HuH-7 (cell line): ENCODE measurements at regions not wholly inside any gene's neighbourhood (a gene's known extent, or its start where the extent isn't known, plus 50 kb on each side); places are given as distances from the start of the nearest gene placed in this dataset.

Experiments used
- DNase-seq: peaks from one replicate; pipeline ENCODE4 v3.0.0; 2011; ENCODE audit warnings: low spot score

GRCh38 chr10:62632071-62632809, 172.3 kb upstream of the ADO start:
- no peak for DNase-seq

GRCh38 chr10:62633976-62634375, 170.5 kb upstream of the ADO start:
- DNase-seq = no peak

GRCh38 chr10:62634576-62634975, 169.9 kb upstream of the ADO start:
- no peak for DNase-seq

- no peak for DNase-seq
Observed at GRCh38 chr10:62635127-62635526, 169.4 kb upstream of the ADO start.

- no peak for DNase-seq
Observed at GRCh38 chr10:62636825-62637248, 167.7 kb upstream of the ADO start.

- no peak for DNase-seq
Observed at GRCh38 chr10:62637249-62638061, 167.1 kb upstream of the ADO start.

- no peak for DNase-seq
Observed at GRCh38 chr10:62638062-62638477, 166.4 kb upstream of the ADO start.

- no peak for DNase-seq
Observed at GRCh38 chr10:62639144-62639543, 165.4 kb upstream of the ADO start.

GRCh38 chr10:62640411-62640810, 164.1 kb upstream of the ADO start:
- DNase-seq = no peak

GRCh38 chr10:62643606-62644587, 160.6 kb upstream of the ADO start:
- no peak for DNase-seq

- no peak for DNase-seq
Observed at GRCh38 chr10:62647375-62648092, 157.0 kb upstream of the ADO start.

- DNase-seq = no peak
Observed at GRCh38 chr10:62648921-62649320, 155.6 kb upstream of the ADO start.

GRCh38 chr10:62650411-62650810, 154.1 kb upstream of the ADO start:
- DNase-seq = no peak

- DNase-seq = no peak
Observed at GRCh38 chr10:62651341-62651740, 153.2 kb upstream of the ADO start.

- DNase-seq = no peak
Observed at GRCh38 chr10:62652114-62652513, 152.4 kb upstream of the ADO start.

GRCh38 chr10:62652564-62652963, 152.0 kb upstream of the ADO start:
- no peak for DNase-seq

GRCh38 chr10:62653254-62653653, 151.3 kb upstream of the ADO start:
- no peak for DNase-seq

GRCh38 chr10:62654966-62655336, 149.6 kb upstream of the ADO start:
- DNase-seq = no peak

GRCh38 chr10:62655337-62655994, 149.1 kb upstream of the ADO start:
- DNase-seq = no peak

- no peak for DNase-seq
Observed at GRCh38 chr10:62657244-62657835, 147.2 kb upstream of the ADO start.

- DNase-seq = no peak
Observed at GRCh38 chr10:62658516-62658915, 146.0 kb upstream of the ADO start.
